ENCODE measurements at regions not wholly inside any gene's neighbourhood (a gene's known extent, or its start where the extent isn't known, plus 50 kb on each side); places are given as distances from the start of the nearest gene placed in this dataset.

DNA sequence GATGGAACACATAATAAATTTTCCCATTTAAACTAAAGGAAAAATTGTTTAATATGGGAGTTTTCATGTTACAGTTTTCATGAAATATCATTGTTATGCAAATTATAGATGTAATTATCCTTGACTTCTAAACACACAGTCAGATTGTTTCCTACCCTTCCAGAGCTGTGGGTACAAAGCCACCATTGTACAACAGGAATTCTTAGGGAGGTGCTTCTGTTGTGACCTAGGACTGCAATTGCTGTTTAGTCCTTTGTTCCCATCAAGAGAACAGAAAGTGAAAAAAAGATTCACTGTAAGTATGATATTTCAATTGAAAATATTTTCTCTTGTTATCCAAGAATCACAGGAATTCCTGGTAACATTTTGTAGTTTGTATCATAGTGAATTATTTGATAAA, 455.3 kb upstream of the NAALADL2 start:
- no peak for DNase-seq (ENCODE audit: low read depth in 2 of 2)

GRCh38 chr3:174408310-174408709, 450.8 kb upstream of the NAALADL2 start:
- no peak for DNase-seq (ENCODE audit: low read depth in 2 of 2)

DNA sequence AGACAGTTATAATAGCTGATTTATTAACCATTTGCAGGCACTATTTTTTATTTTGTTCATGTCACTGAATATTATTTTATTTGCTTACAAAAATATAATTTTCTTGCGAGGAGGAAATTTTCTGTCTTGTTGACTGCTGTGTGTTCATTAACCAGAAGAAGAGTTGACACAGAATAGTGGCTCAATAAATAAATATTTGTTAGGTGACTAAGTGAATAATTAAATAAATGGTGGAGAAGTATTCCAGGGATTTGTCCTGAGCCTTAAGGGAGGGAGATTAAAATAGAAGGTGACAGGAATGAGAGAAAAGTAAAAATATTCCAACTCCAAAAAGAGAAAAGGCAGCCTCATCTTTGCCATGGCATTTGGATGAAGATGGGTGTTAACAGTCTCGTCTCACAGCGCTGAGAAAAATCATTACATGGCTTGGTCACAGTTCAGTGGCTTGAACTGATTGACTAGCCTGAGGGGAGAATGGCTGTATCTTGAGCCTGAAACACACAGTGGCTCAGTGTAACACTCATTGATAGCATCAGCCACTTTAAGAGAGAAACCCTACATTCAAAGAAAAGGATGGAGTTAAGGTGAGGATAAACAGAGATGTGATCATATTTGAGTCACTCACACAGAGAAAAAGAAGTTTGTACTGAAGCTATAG, 449.9 kb upstream of the NAALADL2 start:
- no peak for DNase-seq (ENCODE audit: low read depth in 2 of 2)

GRCh38 chr3:174413062-174413912, 445.8 kb upstream of the NAALADL2 start:
- no peak for DNase-seq (ENCODE audit: low read depth in 2 of 2)

- DNase-seq (ENCODE audit: low read depth in 2 of 2), result no peak
Measured at GRCh38 chr3:174414902-174415301, 444.2 kb upstream of the NAALADL2 start.

DNA sequence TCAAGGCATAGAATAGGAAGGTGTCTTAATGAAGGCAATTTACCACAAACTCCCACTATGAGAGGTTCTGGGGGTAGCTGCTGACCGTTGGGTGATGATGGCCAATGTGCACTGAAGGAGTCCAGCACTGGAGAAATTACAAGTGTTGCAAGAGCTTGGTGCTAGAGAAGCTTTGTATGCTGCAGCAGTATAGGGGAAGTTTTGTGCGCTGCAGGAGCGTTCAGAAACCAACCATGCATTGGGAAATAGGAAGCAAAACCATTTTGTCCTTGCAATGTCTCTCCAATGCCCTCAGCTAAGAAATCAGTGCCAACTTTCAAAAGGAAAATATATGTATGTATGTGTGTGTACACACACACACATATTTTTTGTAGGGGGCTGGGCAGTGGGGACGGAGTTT, 441.6 kb upstream of the NAALADL2 start:
- DNase-seq (ENCODE audit: low read depth in 2 of 2), result no peak

DNA sequence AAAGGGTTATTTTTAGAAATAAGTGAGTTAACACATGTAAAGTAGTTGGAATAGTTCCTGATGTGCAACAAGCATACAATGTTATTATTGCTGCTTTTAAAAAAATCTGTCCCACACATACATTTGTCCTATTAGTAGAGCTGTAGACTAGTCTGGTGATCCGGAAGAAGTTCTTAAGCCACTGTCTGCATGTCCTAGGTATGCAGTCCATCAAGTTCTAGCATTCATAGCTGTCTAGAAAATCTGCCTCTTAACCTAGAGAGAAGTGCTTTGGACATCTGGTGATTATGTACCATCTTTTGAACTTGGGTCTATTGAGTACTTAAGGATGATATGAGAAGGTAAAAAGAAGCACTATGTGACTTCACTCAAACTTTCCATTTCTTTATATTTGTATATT, 439.9 kb upstream of the NAALADL2 start:
- no peak for DNase-seq (ENCODE audit: low read depth in 2 of 2)

DNA sequence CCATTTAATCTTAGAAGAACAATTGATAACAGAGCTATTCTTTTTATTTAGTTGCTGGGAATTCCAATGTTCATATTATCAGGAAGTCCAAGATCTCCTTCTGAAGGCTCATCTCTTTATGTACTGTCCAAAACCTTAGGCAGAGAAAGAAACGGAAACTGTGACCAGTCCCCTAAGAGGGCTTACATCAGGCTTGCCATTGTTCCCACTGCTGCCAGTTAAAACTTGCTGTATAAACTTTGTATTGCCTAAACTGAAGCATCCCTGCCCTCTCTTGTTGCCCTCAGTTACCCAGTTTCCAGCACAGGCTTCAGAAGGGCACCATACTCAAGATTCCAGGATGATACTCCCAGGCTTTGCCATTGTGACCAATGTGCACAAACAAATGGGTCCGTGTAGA, 435.2 kb upstream of the NAALADL2 start:
- DNase-seq (ENCODE audit: low read depth in 2 of 2), result no peak

DNA sequence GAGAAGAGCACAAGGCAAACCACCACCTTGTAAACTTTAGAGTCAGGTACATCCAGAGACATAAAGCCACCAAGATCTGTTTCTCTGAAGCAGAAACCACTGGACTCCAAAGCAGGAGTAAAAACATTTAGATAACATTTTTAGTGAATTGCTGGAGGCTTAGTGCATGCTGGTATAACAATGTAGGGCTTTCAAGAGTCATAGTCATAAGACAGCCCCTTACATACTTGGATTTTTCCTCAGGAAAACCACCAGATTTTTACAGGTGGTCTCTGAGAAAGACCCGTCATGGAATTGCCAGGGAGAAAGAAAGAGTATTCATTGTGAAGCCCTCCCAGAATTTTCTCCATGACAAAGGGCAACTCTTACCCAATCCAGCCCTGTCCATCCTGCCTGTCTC, 434.5 kb upstream of the NAALADL2 start:
- DNase-seq (ENCODE audit: low read depth in 2 of 2), result no peak

- no peak for DNase-seq (ENCODE audit: low read depth in 2 of 2)
Measured at GRCh38 chr3:174425422-174425821, 433.7 kb upstream of the NAALADL2 start.

DNA sequence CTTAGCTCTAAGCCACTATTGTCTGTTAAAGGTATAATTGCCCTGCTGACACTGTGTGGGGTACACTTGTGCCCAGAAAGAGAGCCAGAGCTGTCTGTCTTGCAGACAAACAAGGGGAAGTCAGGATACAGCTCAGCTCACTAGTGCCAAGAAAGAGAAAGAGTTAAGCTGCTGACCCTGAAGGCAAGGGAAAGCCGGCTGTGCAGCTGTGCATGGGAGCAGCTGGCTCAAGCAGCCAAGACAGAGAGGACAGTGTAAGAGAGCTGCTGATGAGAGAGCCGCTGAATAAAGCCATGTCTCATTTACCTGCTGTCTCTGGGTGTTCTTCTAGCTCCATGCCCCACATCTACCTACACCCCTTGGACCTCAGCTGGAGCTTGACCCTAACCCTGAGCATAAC, 428.1 kb upstream of the NAALADL2 start:
- no peak for DNase-seq (ENCODE audit: low read depth in 2 of 2)

DNA sequence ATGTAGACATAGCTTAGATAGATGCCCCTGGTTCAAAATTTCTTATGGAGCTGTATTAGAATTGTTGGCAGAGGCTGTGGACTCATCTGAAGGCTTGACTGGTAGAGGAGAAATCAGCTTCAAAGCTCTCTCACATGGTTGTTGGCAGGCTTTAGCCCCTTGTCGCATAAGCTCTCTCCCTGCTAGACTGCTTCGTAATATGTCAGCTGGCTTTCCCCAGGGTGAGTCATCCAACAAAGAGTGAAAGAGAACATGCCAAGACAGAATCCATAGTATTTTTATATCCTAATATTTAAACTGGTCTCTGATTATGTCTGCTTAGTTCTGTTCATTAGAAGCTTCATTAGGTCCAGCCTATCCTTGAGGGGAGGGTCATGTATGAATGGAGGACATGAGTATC, 427.4 kb upstream of the NAALADL2 start:
- no peak for DNase-seq (ENCODE audit: low read depth in 2 of 2)

DNA sequence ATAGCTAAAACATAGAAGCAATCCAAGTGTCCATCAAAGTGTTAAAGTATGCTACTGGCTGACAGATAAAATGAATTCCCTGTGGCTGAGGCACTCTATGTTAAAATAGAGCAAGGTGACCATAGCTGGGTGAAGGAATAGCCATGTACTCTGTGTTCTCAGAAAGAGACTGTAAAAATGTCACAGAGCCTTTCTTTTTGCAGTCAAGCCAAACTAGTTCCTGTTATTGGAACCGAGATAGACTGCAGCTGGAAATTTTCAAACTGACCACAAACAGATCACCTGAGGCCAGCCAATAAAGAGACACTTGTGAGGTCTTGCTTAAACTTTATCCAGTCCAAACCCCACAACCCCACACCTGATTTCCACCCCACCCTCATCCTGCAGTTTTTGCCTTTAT, 422.8 kb upstream of the NAALADL2 start:
- DNase-seq (ENCODE audit: low read depth in 2 of 2), result no peak

DNA sequence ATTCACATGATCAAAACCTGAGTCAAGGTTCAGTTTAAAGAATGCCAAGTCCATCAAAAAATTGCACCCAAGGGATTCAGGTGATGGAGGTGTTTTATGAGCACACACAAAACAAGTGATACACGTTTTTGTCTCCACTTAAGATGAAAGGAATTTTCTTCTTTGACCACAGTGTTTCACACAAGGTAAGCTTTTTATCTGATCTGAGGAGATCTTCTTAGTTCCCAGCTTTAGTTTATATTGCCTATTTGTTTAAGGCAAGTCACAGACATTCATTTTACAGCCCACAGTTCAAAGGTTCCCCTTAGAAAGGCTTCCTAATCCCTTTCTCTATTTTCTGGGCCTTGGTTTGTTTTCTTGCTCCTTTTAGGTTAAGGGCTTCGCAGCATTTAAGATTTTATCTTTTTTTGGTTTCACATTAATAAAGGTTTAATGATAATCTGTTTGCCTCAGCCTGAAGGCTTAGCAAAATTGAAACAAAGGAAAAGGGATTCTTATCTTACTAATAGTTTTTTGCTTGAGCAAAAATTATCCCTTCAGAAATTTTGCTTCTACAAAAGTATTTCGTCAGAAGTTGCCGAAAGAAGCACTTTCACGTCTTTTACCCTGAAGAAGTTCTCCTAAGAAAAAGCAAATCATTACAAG, 420.5 kb upstream of the NAALADL2 start:
- no peak for DNase-seq (ENCODE audit: low read depth in 2 of 2)

- DNase-seq (ENCODE audit: low read depth in 2 of 2), result no peak
Measured at GRCh38 chr3:174439331-174440252, 419.5 kb upstream of the NAALADL2 start.

GRCh38 chr3:174440253-174440701, 418.9 kb upstream of the NAALADL2 start:
- no peak for DNase-seq (ENCODE audit: low read depth in 2 of 2)

GRCh38 chr3:174440741-174441587, 418.2 kb upstream of the NAALADL2 start:
- DNase-seq (ENCODE audit: low read depth in 2 of 2), result peak; percentile 6 to 13

DNA sequence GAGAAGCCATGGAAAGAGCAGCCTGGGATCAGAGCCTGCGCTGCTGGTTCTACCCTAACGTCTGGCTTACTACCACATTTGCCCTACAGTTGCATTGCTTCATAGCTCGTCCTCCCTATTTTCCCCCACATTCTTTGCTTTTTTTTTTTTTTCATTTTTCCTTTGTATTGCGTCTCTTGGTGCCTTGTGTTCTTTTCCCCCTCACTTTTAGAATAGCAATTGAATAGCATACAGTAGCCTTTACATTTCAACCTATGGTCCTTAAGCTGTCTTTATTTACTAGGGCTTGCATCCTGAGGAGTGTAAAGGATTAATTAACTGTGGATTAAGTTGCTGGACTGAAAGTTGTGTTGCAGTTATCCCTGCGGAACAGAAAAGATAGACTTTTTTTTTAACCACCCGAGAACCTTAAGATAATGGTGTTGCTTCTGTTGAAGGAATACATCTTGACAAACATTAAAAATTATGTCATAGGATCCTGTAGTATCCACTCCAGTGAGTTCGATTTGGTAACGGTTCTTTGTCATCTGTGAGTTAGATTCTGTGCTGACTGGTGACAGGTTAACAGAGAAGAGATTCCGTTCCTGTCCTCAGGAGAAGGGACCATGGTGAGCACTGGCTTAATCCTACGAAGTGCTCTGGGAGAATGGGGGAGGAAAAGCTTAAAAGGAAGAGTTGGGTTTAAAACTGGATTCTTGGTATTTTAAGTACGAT, 417.4 kb upstream of the NAALADL2 start:
- no peak for DNase-seq (ENCODE audit: low read depth in 2 of 2)

- no peak for DNase-seq (ENCODE audit: low read depth in 2 of 2)
Measured at GRCh38 chr3:174442302-174442682, 416.8 kb upstream of the NAALADL2 start.

DNA sequence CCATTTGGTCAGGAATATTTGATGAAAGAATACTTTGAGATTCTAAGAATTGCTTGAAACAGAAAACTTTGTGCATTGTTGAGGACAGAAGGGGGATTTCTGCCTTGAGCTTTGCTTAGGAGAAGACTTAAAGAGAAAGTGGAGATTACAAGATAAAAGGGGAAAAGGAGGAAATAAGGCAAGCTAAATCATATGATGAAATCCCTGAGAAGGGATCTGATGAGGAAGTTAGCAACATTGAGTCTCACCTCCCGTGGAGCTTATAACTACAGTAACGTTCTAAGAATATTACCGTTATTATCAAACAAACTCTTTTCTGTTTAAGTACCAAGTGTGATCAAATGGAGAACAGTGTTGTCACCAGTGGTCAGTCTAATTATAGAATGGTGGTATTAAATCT, 414.7 kb upstream of the NAALADL2 start:
- DNase-seq (ENCODE audit: low read depth in 2 of 2), result no peak
